ENCODE measurements at regions not wholly inside any gene's neighbourhood (a gene's known extent, or its start where the extent isn't known, plus 50 kb on each side); places are given as distances from the start of the nearest gene placed in this dataset.

DNA sequence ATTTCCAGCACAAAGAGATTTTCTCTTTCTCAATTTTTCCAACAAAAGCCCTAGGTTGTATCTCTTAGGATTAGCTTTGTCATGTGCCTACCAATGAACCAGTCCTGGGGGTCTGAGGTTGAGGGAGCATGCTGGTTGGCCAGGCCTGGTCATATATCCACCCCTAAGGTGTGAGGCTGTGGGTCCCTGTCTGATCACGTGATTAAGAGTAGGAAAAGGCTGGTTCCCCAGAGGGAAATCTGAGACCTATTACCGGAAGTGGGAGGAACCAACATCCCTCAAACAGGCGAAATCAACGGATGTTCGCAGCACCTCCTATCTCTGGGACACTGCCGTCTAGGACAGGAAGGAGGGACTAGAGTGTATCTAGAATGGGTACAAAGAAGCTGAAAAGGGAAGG, 185.7 kb upstream of the IRX5 start:
- no peak overlapping the region for H3K9ac ChIP-seq (ENCODE audit: low read length)
- no peak overlapping the region for H3K4me2 ChIP-seq (ENCODE audit: low read length)
- no peak overlapping the region for H3K4me3 ChIP-seq (ENCODE audit: low read length)
- no peaks in the 10 kb centered on the region for H4K20me1 ChIP-seq (ENCODE audit: insufficient read depth)
- H3K9me2 ChIP-seq (ENCODE audit: insufficient read depth, low read length) = no peaks in the 10 kb centered on the region
- no peak overlapping the region for H2AFZ ChIP-seq (ENCODE audit: low read depth, low read length)
- H3K9me3 ChIP-seq (ENCODE audit: low read length) = no peaks in the 10 kb centered on the region
- no peak overlapping the region for H3K27ac ChIP-seq (ENCODE audit: low read length)
- H3K79me2 ChIP-seq (replicated peaks; ENCODE audit: insufficient read depth, low read length) = no peaks in the 10 kb centered on the region
- TF ChIP-seq TAF1 (IDR thresholded peaks at IDR 0.05; ENCODE audit: low read depth) (no peak), POLR2AphosphoS5 (IDR thresholded peaks at IDR 0.05) (no peak), SMC3 (conservative IDR thresholded peaks at IDR 0.05; ENCODE audit: poor library complexity) (no peak), RAD21 (conservative IDR thresholded peaks at IDR 0.05) (no peak), EP300 (conservative IDR thresholded peaks at IDR 0.05; ENCODE audit: poor library complexity, severe bottlenecking) (no peak), EZH2 (IDR thresholded peaks at IDR 0.05; ENCODE audit: borderline replicate concordance, insufficient read depth, low read length, poor library complexity, severe bottlenecking) (no peak), REST (IDR thresholded peaks at IDR 0.05; ENCODE audit: borderline replicate concordance) (no peak)
- no peaks in the 10 kb centered on the region for H3K36me3 ChIP-seq (ENCODE audit: insufficient read depth, low read length)
- H3F3A ChIP-seq (ENCODE audit: insufficient read depth, low read length, poor library complexity, severe bottlenecking) = no peaks in the 10 kb centered on the region
- no peaks in the 10 kb centered on the region for H3K27me3 ChIP-seq (ENCODE audit: insufficient read depth, low read depth, low read length)

DNA sequence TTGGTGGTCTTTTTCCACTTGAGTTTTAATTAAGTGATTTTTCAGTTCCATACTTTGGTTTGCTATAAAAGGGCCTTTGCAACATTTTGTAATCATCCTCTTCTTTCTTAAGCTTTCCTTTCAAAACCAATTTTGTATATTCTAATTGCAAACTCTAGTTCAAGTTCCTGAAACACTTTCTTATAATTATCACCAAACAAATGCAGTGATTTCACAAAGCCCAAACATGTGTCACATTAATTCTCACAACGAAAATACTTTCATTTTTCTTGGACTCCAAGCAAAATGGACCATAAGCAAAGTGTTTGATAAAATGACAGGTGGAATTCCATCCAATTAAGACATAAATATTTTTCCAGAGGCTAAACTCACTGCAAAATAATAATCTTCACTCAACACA, 188.2 kb upstream of the IRX5 start:
- no peaks in the 10 kb centered on the region for H3K9me2 ChIP-seq (ENCODE audit: insufficient read depth, low read length)
- H4K20me1 ChIP-seq (ENCODE audit: insufficient read depth) = no peaks in the 10 kb centered on the region
- H3K36me3 ChIP-seq (ENCODE audit: insufficient read depth, low read length) = no peaks in the 10 kb centered on the region
- no peaks in the 10 kb centered on the region for H3K9me3 ChIP-seq (ENCODE audit: low read length)
- no peak overlapping the region for H3K4me2 ChIP-seq (ENCODE audit: low read length)
- H3F3A ChIP-seq (ENCODE audit: insufficient read depth, low read length, poor library complexity, severe bottlenecking) = no peaks in the 10 kb centered on the region
- H3K27me3 ChIP-seq (ENCODE audit: insufficient read depth, low read depth, low read length) = no peaks in the 10 kb centered on the region
- no peaks in the 10 kb centered on the region for H3K79me2 ChIP-seq (replicated peaks; ENCODE audit: insufficient read depth, low read length)
- no peak for TF ChIP-seq POLR2AphosphoS5 (IDR thresholded peaks at IDR 0.05)
- no peak overlapping the region for H3K27ac ChIP-seq (ENCODE audit: low read length)
- no peak overlapping the region for H3K9ac ChIP-seq (ENCODE audit: low read length)
- no peak overlapping the region for H2AFZ ChIP-seq (ENCODE audit: low read depth, low read length)
- no peak overlapping the region for H3K4me3 ChIP-seq (ENCODE audit: low read length)

- H3K9me2 ChIP-seq (ENCODE audit: insufficient read depth, low read length) = no peaks in the 10 kb centered on the region
- no peaks in the 10 kb centered on the region for H3K79me2 ChIP-seq (replicated peaks; ENCODE audit: insufficient read depth, low read length)
- H3K4me3 ChIP-seq (ENCODE audit: low read length) = no peak overlapping the region
- no peak overlapping the region for H2AFZ ChIP-seq (ENCODE audit: low read depth, low read length)
- H3K27ac ChIP-seq (ENCODE audit: low read length) = no peak overlapping the region
- no peaks in the 10 kb centered on the region for H3K36me3 ChIP-seq (ENCODE audit: insufficient read depth, low read length)
- H3K9ac ChIP-seq (ENCODE audit: low read length) = no peak overlapping the region
- no peaks in the 10 kb centered on the region for H3K27me3 ChIP-seq (ENCODE audit: insufficient read depth, low read depth, low read length)
- TF ChIP-seq EZH2 (IDR thresholded peaks at IDR 0.05; ENCODE audit: borderline replicate concordance, insufficient read depth, low read length, poor library complexity, severe bottlenecking) = no peak
- no peak for TF ChIP-seq TAF1 (IDR thresholded peaks at IDR 0.05; ENCODE audit: low read depth)
- no peak for TF ChIP-seq REST (IDR thresholded peaks at IDR 0.05; ENCODE audit: borderline replicate concordance)
- no peak for TF ChIP-seq CTCF (IDR thresholded peaks at IDR 0.05; ENCODE audit: poor library complexity, severe bottlenecking)
- no peak for TF ChIP-seq MXI1 (conservative IDR thresholded peaks at IDR 0.05; ENCODE audit: poor library complexity, severe bottlenecking)
- no peak for TF ChIP-seq SMC3 (conservative IDR thresholded peaks at IDR 0.05; ENCODE audit: poor library complexity)
- TF ChIP-seq POLR2AphosphoS5 (IDR thresholded peaks at IDR 0.05) = no peak
- no peak for TF ChIP-seq RAD21 (conservative IDR thresholded peaks at IDR 0.05)
- no peak for TF ChIP-seq EP300 (conservative IDR thresholded peaks at IDR 0.05; ENCODE audit: poor library complexity, severe bottlenecking)
- H3K9me3 ChIP-seq (ENCODE audit: low read length) = no peaks in the 10 kb centered on the region
- H3K4me2 ChIP-seq (ENCODE audit: low read length) = no peak overlapping the region
- no peaks in the 10 kb centered on the region for H4K20me1 ChIP-seq (ENCODE audit: insufficient read depth)
- no peaks in the 10 kb centered on the region for H3F3A ChIP-seq (ENCODE audit: insufficient read depth, low read length, poor library complexity, severe bottlenecking)
Measured at GRCh38 chr16:54739381-54739780, 191.3 kb upstream of the IRX5 start.
